Superior temporal gyrus (tissue), 1 donor: ENCODE measurements at regions not wholly inside any gene's neighbourhood (a gene's known extent, or its start where the extent isn't known, plus 50 kb on each side); places are given as distances from the start of the nearest gene placed in this dataset.
"Not testable (repeated sequence)": the region's sequence is repeated elsewhere in the genome, so short reads cannot be mapped to it uniquely, and the experiment has no call there.

Source experiments
- DNase-seq: peaks from one replicate; pipeline ENCODE4 v3.0.0-alpha.2; 2016; ENCODE audit errors: extremely low spot score

DNA sequence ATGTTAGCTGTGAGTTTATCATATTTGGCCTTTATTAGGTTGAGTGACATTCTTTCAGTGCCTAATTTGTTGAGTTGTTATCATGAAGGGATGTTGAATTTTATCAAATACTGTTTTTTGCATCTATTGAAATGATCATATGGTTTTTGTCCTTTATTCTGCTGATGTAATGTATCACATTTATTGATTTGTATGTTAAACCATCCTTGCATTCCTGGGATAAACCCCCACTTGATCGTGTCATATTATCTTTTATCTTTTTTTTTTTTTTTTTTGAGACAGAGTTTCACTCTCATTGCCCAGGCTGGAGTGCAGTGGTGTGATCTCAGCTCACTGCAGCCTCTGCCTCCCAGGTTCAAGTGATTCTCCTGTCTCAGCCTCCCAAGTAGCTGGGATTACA, 51.9 kb upstream of the MFGE8 start:
- not testable (repeated sequence) for DNase-seq

DNA sequence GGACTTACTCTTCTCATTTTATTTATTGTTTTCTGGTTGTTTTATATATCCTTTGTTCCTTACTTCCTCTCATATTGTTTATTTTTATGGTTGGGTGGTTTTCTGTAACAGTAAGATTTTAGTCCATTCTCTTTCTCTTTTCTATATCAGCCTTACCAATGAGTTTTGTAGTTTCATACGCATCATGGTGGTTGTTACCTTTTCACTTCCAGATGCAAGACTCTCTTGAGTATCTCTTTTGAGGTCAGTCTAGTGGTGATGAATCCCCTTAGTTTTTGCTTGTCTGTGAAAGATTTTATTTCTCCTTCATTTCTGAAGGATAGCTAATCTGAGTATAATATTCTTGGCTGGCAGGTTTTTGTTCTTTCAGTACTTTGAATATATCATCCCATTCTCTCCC, 57.1 kb upstream of the MFGE8 start:
- DNase-seq = no peak

DNA sequence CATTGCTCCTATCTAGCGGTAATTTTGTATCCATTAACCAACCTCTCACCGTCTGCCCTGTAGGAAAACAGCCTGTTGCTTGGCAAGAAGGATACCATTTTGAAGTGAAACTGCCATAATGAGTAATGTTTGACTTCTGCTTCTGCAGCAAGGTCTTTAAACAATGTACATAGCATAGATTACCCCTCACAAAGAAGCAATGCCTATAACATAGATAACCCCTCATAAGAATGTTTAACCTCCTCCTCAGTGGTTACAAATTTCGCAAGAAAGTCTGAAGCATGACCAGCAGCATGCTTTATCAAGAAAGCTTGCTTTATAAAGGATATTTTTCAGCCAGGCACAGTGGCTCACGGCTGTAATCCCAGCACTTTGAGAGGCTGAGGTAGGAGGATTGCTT, 61.2 kb upstream of the MFGE8 start:
- DNase-seq = no peak

DNA sequence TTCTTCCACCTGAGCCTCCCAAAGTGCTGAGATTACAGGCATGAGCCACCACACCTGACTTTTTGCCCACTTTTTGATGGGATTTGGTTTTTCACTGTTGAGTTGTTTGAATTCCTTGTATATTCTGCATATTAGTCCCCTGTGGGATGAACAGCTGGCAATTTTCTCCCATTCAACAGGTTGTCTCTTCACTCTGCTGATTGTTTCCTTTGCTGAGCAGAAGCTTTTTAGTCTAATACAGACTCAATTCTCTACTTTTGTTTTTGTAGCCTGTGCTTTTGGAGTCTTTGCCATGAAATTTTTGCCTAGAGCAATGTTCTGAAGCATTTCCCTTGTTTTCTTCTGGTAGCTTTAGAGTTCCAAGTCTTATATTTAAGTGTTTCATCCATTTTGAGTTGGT, 62.7 kb upstream of the MFGE8 start:
- DNase-seq = no peak

DNA sequence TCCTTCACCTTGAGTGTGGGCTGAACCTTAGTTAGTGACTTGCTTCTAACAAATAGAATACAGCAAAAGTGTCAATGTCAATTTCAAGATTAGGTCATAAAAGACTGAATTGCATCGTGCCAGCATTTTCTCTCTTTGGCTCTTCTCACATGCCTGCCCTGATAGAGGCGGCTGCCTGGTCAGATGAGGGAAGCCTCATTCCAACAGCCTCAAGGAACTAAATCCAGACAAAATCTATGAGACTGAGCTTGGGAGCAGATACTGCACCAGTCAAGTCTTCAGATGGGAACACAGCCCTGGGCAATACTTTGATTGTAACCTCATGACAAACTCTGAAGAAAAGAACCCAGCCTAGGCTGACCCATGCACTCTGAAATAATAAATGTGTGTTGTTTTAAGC, 63.5 kb upstream of the MFGE8 start:
- no peak for DNase-seq

DNA sequence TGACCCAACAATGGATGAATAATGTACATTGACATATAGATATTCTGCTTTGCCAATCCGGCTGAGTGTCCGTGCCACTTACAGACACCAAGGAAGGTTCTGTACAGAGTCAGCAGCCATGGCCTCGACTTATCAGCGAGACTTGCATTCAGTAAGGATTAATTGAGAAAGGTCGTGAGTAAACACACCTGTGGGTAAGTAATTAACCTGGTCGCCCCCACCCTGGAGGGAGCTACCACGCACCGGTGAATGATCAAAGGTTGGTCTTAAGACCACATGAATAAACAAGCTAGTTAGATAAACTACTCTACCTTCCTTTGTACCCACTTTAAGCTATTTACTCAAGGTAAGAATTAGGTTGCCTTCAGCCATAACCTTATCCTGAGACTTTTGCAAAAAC, 66.5 kb upstream of the MFGE8 start:
- DNase-seq = no peak

DNA sequence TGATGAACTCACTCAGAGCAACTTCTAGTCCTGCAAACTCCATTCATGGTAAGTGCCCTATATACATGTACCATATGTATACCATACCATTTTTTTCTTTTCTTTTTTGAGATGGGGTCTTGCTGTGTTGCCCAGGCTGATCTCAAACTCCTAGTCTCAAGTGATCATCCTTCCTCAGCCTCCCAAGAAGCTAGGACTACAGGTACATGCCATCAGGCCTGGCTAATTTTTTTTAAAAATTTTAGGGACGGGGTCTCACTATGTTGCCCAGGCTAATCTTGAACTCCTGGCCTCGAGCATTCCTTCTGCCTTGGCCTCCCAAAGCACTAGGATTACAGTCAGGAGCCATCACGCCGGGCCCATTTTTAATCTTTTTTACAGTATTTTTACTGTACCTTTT, 67.3 kb upstream of the MFGE8 start:
- DNase-seq = no peak

DNA sequence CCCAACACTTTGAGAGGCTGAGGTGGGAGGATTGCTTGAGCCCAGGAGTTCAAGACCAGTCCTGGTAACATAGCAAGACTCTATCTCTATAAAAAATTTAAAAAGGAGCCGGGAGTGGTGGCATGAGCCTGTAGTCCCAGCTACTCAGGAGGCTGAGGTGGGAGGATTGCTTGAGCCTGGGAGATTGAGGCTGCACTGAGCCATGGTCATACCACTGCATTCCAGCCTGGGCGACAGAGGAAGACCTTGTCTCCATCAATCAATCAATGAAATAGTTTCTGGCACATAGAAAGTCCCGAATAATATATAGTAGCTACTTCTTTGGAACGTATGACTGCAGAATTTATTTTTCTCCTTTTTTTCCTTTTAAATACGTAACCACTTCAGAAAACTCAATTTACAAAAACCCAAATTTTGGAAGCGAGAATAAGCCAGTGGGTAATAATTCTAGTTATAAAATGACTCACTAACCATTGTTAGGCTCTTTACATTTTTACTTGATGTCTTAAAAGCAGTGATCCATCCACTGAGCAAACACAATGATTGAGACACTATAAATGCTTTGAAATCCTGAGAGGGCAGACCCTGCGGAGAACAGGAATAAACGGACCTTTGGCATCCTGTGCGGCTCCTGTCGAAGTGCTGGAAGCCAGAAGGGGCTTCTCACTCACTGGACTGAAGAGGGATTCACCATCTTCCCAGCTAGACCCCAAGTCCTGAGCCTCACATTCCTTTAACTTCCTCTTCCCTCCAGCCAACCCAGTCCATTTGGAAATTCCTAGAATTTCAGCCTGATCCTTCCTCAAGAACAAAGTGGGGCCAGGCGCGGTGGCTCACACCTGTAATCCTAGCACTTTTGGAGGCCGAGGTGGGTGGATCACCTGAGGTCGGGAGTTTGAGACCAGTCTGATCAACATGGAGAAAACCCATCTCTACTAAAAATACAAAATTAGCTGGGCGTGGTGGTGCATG, 68.4 kb upstream of the MFGE8 start:
- no peak for DNase-seq

DNA sequence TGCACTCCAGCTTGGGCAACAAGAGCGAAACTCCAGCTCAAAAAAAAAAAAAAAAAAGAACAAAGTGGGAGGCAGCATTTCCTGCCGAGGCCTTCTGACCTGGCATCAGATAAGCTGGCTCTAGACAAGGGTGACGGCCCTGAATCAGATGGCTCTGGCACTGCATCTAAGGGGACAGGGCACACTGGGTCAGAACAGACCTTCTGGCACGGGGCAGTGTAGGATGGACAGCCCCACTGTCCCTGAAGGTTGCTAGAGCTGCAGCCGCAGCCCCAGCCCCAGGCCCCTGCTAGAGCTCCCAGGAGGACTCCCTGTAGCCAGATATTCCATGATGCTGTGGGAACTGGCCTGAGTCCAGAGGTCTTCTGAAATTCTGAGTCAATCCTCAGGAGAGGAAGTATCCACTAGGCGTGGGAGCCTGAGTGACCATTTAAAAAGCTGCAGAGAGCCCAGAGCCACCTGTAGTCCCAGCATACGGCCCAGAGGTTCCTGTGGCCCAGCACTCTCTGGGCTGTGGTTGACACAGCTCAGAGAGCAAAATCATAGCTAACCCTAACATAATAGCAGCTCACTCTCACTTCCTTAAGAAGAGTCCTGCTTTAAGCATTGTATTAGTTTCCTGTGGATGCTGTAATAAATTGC, 69.2 kb upstream of the MFGE8 start:
- DNase-seq = no peak

DNA sequence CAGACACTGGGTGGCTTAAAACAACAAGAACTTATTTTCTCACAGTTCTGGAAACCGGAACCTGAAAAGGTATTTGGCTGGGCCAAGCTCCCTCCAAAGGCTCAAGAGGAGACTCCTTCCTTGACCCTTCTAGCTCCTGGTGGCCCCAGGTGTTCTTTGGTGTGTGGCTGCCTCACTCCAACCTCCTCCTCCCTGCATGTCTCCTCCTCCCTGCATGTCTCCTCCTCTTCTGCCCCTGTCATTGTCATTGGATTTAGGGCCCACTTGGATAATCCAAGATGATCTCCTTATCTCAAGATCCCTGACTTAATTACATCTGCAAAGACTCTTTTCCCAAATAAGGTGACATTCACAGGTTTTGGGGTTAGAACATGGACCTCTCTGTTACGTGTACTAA, 69.8 kb upstream of the MFGE8 start:
- DNase-seq = no peak

DNA sequence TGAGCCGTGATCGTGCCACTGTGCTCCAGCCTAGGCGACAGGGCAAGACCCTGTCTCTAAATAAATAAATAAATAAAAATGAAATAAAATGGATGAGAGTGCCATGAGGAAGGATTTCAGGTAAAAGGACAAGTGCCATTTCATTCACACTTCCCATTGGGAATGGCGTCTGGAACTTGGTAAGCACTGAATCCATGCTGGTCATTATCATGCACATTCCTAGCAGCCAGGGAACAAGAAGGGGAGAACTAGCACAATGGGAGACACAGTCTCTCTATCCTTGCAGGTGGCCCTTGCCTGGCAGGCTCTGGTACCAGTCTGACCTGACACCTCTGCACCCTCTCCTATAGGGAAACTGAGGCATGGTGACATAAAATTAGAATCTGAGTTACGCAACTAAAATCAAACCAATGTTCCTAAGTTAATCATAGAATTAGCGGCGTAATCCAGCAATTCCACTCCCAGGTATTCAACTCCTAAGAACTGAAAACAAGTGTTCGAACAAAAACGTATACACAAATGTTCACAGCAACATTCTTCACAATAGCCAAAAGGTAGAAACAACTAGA, 70.8 kb upstream of the MFGE8 start:
- no peak for DNase-seq

DNA sequence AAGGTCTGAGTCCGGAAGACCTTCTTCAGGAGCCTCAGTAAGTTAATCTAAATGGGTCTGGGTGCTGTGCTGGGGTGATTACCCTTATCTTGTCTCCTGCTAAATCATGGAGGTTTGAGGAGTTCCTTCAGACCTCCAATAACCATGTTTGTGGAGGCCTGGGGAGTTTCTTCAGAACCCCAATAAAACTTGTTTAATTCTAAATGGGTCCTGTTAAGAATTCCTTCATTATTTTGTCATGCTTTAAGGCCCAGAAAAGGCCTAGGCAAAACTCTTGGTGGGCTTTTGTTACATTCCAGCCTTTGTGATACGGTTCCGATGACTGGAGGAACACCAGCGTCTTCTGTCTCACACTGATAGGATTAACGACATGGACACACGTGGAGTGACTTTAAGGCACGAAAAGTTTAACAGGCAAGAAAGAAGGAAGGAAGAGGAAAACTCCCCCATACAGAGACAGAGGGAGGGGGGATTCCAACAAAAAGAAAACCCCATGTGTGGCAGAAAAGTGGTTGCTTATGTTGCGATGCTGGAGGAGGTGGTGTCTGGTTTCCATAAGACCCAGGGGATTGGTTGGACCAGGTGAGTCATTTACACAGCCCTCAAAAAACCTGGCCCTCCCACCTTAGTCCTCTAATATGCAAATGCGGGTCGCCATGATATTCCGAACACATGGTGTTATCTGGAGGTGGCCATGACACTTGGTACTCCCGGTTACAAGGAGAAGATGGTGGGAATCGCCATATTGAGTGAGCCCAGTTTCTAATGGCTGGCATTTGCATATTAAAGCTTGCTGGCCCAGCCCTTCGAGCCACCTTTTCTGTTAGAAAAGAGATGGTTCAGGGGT, 72.6 kb upstream of the MFGE8 start:
- no peak for DNase-seq

DNA sequence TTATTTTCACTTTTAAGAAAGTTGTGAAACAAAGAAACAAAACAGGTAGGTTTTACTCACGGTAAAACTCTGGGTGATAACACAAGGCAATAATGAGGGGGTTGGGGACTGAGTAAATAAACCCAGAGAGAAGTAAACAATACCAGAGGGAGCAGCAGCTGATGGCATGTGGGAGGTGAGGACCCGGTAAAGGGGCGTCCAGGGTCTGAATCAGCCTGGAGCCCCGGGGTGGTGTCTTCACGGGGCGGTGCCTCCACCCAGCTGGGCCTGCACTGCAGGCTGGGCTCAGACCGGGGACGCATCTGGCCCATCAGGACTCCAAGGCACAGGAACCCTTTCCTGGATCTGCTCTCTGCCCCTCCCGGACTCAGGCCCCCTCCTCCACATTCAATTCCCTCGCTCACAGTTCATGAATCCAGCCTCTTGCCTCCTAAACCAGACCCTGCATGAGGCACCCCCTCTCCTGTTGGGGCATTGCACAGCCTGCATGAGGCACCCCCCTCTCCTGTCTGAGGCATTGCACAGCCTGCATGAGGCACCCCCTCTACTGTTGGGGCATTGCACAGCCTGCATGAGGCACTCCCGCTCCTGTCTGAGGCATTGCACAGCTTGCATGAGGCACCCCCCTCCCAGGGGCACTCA, 73.9 kb upstream of the MFGE8 start:
- no peak for DNase-seq

DNA sequence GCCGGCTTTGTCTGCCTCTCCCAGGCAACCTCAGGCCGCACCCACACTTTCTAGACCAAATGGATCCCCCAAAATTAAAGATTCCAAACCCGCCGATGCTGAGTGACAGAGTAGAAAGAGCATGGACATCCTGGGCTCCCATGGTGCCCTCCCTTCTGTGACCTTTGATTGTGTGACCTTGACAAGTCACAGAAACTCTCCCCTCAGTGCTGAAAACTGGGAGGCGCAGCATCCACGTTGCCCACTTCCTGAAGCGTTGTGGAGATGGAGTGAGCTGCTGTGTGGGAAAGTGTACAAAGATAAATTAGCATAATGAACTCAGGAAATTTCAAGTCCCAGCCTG, 74.4 kb upstream of the MFGE8 start:
- no peak for DNase-seq

DNA sequence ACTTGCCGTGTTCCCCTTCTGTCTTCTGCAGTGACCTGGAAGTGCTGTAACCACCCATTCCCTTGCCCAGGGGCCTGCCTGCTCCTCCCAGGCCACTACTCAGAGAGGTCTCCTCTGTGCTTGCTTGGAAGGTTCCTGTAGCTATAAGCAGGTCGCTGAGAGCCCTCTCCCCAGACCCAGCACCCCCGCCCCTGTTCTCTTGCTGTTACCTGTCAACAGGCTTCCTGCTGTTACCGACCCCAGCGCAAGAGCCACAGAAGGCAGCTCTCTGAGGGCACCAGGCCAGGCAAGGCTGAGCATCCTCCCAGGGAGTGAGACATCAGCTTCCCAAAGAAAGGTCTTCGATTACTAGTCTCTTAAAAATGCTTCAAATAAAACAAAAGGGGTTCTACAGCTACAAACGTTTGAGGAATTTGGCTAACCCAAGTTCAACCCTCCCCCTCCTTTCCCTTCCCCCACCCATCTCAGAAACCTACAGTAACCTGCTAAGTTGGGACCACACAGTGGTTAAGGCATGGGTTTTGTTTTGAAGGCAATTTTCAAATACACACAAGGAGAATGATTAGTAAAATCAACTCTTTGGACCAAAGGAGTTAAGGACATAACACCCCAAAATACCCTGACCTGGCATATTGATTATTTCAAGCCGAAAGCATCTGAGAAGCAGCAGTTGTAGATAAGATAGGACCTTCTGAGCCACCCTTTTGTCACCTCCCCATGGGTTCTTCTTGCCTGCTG, 74.9 kb upstream of the MFGE8 start:
- DNase-seq = no peak

DNA sequence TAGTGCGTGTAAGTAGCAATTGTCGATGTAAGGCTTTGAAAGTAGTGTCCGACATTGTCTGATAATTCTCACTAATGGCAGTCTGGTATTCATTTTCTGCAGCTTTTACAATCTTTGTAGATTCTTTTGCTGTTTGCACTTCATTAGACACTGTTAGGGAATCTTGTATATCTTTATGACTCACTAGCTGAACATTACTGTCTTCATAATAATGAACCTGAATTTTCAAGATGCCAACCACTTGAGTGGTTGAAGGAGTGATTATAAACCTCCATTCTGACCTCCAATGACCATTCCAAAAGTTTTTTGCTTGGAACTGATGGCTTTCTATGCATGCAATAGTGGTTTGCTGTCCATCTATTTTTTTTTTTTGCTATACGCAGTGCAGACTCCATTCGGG, 76.4 kb upstream of the MFGE8 start:
- no peak for DNase-seq

DNA sequence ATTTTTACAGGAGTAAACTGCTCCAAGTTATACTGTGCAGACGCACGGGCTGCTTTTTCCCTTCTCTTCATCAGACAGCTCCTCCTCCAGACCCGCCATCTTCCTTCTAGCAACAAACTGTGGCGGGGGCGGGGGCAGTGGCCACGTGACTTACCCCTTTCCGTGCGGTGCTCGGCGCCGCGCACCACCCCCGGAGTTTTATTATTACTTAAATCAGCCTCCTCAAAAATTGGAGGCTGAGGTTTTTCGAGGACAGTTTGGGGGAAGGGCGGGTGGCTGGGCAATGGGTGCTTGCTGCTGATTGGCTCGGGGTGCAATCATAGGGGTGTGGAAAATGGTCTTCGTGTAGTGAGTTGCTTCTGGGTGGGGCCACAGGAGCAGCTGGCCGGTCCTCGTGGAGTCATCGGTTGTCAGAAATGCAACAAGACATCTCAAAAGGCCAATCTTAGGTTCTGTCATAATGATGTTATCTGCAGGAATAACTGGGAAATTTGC, 77.1 kb upstream of the MFGE8 start:
- no peak for DNase-seq

DNA sequence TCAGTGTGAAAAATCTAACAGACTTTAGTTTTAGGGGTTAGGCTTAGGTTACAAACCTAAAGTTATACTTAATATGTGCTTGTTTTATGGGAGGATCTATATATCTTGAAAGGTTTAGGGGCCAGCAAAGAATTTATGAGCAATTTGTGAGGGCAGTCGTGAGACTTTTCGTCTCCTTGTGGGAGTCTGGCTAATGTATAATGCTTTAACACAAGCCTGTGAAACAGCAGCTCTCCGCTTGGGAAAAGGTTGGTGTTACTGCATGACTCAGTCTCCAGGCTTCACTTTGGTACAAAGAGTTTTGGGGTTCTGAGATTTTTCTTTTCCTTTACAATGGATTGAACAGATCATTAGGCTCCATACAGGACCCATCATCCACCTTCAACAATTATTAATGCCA, 79.0 kb upstream of the MFGE8 start:
- no peak for DNase-seq

DNA sequence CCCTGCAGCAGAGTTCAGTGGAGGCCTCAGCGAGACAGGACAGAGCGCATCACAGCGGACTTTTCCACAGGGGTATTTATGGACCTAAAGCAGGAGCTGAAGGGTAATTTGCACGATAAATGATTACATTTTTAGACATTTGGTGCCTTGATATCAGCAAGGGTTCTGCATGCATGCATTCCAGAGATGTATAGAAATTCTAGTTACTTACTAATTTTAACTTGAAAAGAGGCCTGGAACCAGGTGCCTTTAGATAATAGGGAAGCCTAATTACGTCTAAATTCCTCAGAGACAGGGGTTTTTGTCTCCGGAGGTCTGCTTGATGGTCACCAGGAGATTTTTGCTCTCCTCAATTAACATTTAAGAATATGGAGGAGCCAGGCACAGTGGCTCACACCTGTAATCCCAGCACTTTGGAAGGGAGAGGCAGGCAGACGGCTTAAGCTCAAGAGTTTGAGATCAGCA, 79.8 kb upstream of the MFGE8 start:
- DNase-seq = no peak

DNA sequence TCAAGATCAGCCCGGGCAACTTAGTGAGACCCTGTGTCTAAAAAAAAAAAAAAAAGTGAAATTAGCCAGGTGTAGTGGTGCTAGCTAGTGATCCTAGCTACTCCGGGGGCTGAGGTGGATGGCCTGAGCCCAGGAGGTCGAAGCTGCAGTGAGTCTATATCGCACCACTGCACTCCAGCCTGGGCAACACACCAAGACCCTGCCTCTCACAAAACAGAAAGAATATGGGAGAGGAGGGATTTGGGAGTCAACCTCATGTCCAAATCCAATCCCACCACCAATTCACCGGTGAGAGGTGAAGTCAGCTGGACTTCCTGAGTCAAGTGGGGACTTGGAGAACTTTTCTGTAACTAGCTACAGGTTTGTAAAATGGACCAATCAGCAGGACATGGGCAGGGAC, 80.5 kb upstream of the MFGE8 start:
- no peak for DNase-seq

DNA sequence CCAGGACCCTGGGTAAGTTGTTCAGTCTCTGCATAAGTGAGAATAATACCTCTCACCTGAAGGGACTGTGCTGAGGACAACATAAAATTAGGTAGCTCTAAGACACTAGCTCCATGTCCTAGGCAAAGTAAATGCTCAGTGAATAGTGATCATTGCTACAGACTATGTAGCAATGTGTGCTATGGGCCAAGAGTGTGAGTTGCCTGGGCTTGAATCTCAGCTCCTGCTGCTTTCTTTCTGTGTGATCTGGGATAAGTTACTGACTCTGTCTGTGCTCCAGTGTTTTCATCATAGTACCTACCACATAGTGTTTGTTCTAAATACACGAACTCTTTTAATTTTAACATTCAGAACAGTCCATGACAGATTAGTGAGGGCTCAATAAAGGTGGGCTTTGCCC, 81.1 kb upstream of the MFGE8 start:
- no peak for DNase-seq
